Hematopoietic multipotent progenitor cell treated with erythropoietin and hydrocortisone succinate and interleukin-3 and kit ligand, for 6 days (in vitro differentiated cells): ENCODE measurements at regions not wholly inside any gene's neighbourhood (a gene's known extent, or its start where the extent isn't known, plus 50 kb on each side); places are given as distances from the start of the nearest gene placed in this dataset.

ENCODE experiments used
- DNase-seq: peaks from one replicate; pipeline ENCODE4 v3.0.0-alpha.2; 2015

GRCh38 chr2:136399667-136400289, 281.8 kb upstream of the CXCR4 start:
- no peak for DNase-seq

- DNase-seq: no peak
Observed at GRCh38 chr2:136395582-136395981, 277.6 kb upstream of the CXCR4 start.

GRCh38 chr2:136394136-136395060, 276.4 kb upstream of the CXCR4 start:
- no peak for DNase-seq

- peak; percentile 5 for DNase-seq
Observed at GRCh38 chr2:136393514-136393913, 275.6 kb upstream of the CXCR4 start.

GRCh38 chr2:136392897-136393505, 275.1 kb upstream of the CXCR4 start:
- no peak for DNase-seq

- no peak for DNase-seq
Observed at GRCh38 chr2:136389809-136390208, 271.9 kb upstream of the CXCR4 start.

GRCh38 chr2:136386046-136386445, 268.1 kb upstream of the CXCR4 start:
- no peak for DNase-seq

- DNase-seq: peak; percentile 78
Observed at GRCh38 chr2:136384531-136385303, 266.8 kb upstream of the CXCR4 start.

GRCh38 chr2:136383167-136383566, 265.2 kb upstream of the CXCR4 start:
- DNase-seq: peak; percentile 9

- peak; percentile 60 for DNase-seq
Observed at GRCh38 chr2:136381722-136382633, 264.0 kb upstream of the CXCR4 start.

GRCh38 chr2:136381245-136381644, 263.3 kb upstream of the CXCR4 start:
- no peak for DNase-seq

- DNase-seq: peak; percentile 84
Observed at GRCh38 chr2:136378712-136379595, 261.0 kb upstream of the CXCR4 start.

- no peak for DNase-seq
Observed at GRCh38 chr2:136377423-136378382, 259.8 kb upstream of the CXCR4 start.

GRCh38 chr2:136376798-136377211, 258.9 kb upstream of the CXCR4 start:
- no peak for DNase-seq

GRCh38 chr2:136376211-136376610, 258.3 kb upstream of the CXCR4 start:
- DNase-seq: no peak

GRCh38 chr2:136375017-136375901, 257.3 kb upstream of the CXCR4 start:
- DNase-seq: no peak

GRCh38 chr2:136373841-136374240, 255.9 kb upstream of the CXCR4 start:
- DNase-seq: no peak

GRCh38 chr2:136373029-136373428, 255.1 kb upstream of the CXCR4 start:
- no peak for DNase-seq

- DNase-seq: no peak
Observed at GRCh38 chr2:136363900-136364299, 246.0 kb upstream of the CXCR4 start.
